ENCODE measurements at regions not wholly inside any gene's neighbourhood (a gene's known extent, or its start where the extent isn't known, plus 50 kb on each side); places are given as distances from the start of the nearest gene placed in this dataset.

DNA sequence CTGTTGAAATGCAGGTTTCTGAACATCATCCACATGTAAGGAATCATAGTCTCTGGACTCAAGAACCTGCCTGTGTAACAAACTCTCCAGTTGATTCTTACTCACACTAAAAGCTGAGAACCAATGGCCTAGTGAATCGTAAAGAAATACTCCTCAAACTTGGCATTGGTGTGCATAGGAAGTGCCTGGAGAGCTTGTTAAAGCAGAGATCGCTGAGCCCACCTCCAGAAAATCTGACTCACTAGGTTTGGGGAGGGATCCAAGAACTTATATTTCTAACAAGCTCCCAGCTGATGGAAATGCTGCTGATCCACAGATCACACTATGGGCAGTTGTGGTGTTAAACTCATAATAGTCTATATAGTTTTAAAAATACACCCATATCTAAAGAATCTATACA, 55.8 kb upstream of the LMCD1 start:
- H3K9ac ChIP-seq (ENCODE audit: low read length in 3 of 3), result no peak overlapping the region

DNA sequence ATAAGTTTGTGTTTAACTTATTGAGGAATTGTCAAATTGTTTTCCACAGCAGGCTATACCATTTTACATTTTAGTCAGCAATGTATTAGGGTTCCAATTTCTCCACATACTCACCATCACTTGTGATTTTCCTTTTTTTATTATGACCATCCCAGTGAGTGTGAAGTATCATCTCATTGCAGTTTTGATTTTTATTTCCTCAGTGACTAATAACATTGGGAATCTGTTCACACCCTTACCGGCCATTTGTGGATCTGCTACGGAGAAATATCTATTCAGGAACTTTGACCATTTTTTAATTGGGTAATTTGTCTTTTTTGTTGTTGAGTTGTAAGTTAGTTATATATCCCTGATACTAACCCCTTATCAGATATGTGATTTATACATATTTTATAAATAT, 54.8 kb upstream of the LMCD1 start:
- no peak overlapping the region for H3K4me3 ChIP-seq (ENCODE audit: low read length in 3 of 3)
- no peak overlapping the region for H3K9ac ChIP-seq (ENCODE audit: low read length in 3 of 3)
- H3K36me3 ChIP-seq (ENCODE audit: control insufficient read depth in 2 of 3, insufficient read depth in 3 of 3, low read length in 3 of 3), result no peaks in the 10 kb centered on the region
- no peak overlapping the region for H3K27ac ChIP-seq (ENCODE audit: low read depth in 2 of 2, low read length in 2 of 2)
- no peaks in the 10 kb centered on the region for H3K27me3 ChIP-seq (ENCODE audit: control insufficient read depth, insufficient read depth, low read length)
- no peak for DNase-seq
- H3K9me3 ChIP-seq (ENCODE audit: control insufficient read depth in 2 of 3, insufficient read depth in 1 of 3, low read length in 3 of 3), result no peaks in the 10 kb centered on the region
- intact Hi-C loops (cut with DNase I), result no loop called here
- TF ChIP-seq, protein P1, sequence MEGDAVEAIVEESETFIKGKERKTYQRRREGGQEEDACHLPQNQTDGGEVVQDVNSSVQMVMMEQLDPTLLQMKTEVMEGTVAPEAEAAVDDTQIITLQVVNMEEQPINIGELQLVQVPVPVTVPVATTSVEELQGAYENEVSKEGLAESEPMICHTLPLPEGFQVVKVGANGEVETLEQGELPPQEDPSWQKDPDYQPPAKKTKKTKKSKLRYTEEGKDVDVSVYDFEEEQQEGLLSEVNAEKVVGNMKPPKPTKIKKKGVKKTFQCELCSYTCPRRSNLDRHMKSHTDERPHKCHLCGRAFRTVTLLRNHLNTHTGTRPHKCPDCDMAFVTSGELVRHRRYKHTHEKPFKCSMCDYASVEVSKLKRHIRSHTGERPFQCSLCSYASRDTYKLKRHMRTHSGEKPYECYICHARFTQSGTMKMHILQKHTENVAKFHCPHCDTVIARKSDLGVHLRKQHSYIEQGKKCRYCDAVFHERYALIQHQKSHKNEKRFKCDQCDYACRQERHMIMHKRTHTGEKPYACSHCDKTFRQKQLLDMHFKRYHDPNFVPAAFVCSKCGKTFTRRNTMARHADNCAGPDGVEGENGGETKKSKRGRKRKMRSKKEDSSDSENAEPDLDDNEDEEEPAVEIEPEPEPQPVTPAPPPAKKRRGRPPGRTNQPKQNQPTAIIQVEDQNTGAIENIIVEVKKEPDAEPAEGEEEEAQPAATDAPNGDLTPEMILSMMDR (IDR thresholded peaks at IDR 0.05; ENCODE audit: borderline replicate concordance, extremely low read depth, insufficient read depth), result no peak
- FAIRE-seq, result no peak
- H3K4me1 ChIP-seq (ENCODE audit: control insufficient read depth in 2 of 3, insufficient read depth in 2 of 3, low read depth in 1 of 3, low read length in 3 of 3), result peaks cover 6 to 21% (median 10%) of the 10 kb centered on the region in 3 donors

More for the DNA sequence above, 55.8 kb upstream of the LMCD1 start:
- Histone ChIP-seq H3K27me3 (ENCODE audit: control insufficient read depth, insufficient read depth, low read length) (no peaks in the 10 kb centered on the region), H3K36me3 (ENCODE audit: control insufficient read depth in 2 of 3, insufficient read depth in 3 of 3, low read length in 3 of 3) (no peaks in the 10 kb centered on the region), H3K9me3 (ENCODE audit: control insufficient read depth in 2 of 3, insufficient read depth in 1 of 3, low read length in 3 of 3) (no peaks in the 10 kb centered on the region), H3K4me1 (ENCODE audit: control insufficient read depth in 2 of 3, insufficient read depth in 2 of 3, low read depth in 1 of 3, low read length in 3 of 3) (peaks cover 6 to 21% (median 10%) of the 10 kb centered on the region in 3 donors), H3K4me3 (ENCODE audit: low read length in 3 of 3) (no peak overlapping the region), H3K27ac (ENCODE audit: low read depth in 2 of 2, low read length in 2 of 2) (no peak overlapping the region)
- TF ChIP-seq, protein P1 (IDR thresholded peaks at IDR 0.05; ENCODE audit: borderline replicate concordance, extremely low read depth, insufficient read depth), result no peak
- peak in 1 of 5 donors; percentile 35 for DNase-seq
- no peak for FAIRE-seq
- intact Hi-C loops (cut with DNase I), result no loop called here

DNA sequence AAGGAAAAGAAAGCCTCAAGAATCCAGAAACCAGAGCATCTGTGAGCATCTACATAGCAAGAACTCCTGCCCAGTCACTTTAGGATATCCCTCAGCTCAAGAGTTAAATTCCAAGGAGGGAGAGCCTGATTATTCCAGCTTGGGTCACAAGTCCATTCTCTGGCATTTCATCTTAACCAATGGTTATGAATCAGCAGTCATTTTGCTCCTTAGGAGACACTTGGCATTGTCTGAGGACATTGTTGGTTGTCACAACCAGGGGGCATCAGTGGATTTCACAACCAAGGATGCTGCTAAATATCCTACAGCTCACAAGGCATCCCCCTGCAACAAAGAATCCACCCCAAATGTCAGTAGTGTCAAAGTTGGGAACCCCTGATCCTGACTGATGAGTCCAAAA, 51.0 kb upstream of the LMCD1 start:
- Histone ChIP-seq H3K27ac (ENCODE audit: low read depth in 2 of 2, low read length in 2 of 2) (no peak overlapping the region), H3K36me3 (ENCODE audit: control insufficient read depth in 2 of 3, insufficient read depth in 3 of 3, low read length in 3 of 3) (no peaks in the 10 kb centered on the region), H3K4me3 (ENCODE audit: low read length in 3 of 3) (no peak overlapping the region), H3K4me1 (ENCODE audit: control insufficient read depth in 2 of 3, insufficient read depth in 2 of 3, low read depth in 1 of 3, low read length in 3 of 3) (no peaks in the 10 kb centered on the region), H3K27me3 (ENCODE audit: control insufficient read depth, insufficient read depth, low read length) (no peaks in the 10 kb centered on the region), H3K9me3 (ENCODE audit: control insufficient read depth in 2 of 3, insufficient read depth in 1 of 3, low read length in 3 of 3) (no peaks in the 10 kb centered on the region), H3K9ac (ENCODE audit: low read length in 3 of 3) (no peak overlapping the region)
- TF ChIP-seq, protein P1 (IDR thresholded peaks at IDR 0.05; ENCODE audit: borderline replicate concordance, extremely low read depth, insufficient read depth), result no peak
- no peak for FAIRE-seq
- intact Hi-C loops (cut with DNase I), result no loop called here
- DNase-seq, result no peak

DNA sequence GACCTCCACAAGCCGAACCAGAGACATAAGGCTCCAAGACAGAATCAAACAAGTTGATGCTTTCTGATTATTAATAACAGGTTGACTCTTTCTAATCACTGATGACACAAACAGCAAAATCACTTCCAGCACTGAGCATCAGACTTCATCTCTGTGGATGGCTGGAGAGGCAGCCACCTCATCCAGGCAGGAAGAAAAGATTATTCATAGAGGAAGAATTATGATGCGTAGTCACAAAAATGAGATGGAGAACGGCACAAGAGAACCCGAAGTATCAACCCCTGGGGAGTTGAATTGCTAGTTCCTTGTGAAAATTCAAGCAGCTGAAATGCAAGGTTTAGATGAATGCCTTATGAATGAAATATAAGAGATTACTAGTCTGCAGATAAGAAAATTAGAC, 49.9 kb upstream of the LMCD1 start:
- no peaks in the 10 kb centered on the region for H3K4me1 ChIP-seq (ENCODE audit: control insufficient read depth in 2 of 3, insufficient read depth in 2 of 3, low read depth in 1 of 3, low read length in 3 of 3)
- intact Hi-C loops (cut with DNase I), result no loop called here
- DNase-seq (no peak), FAIRE-seq (no peak)
- no peak overlapping the region for H3K4me3 ChIP-seq (ENCODE audit: low read length in 3 of 3)
- H3K9me3 ChIP-seq (ENCODE audit: control insufficient read depth in 2 of 3, insufficient read depth in 1 of 3, low read length in 3 of 3), result no peaks in the 10 kb centered on the region
- H3K36me3 ChIP-seq (ENCODE audit: control insufficient read depth in 2 of 3, insufficient read depth in 3 of 3, low read length in 3 of 3), result no peaks in the 10 kb centered on the region
- H3K27ac ChIP-seq (ENCODE audit: low read depth in 2 of 2, low read length in 2 of 2), result no peak overlapping the region
- H3K27me3 ChIP-seq (ENCODE audit: control insufficient read depth, insufficient read depth, low read length), result no peaks in the 10 kb centered on the region
- no peak overlapping the region for H3K9ac ChIP-seq (ENCODE audit: low read length in 3 of 3)
- TF ChIP-seq, protein P1 (IDR thresholded peaks at IDR 0.05; ENCODE audit: borderline replicate concordance, extremely low read depth, insufficient read depth), result no peak

All from kidney (tissue), 13 donors.